ENCODE measurements at regions not wholly inside any gene's neighbourhood (a gene's known extent, or its start where the extent isn't known, plus 50 kb on each side); places are given as distances from the start of the nearest gene placed in this dataset.

- TF ChIP-seq ATF6 (CRISPR knock-in tag; IDR thresholded peaks at IDR 0.05): no peak
Measured at GRCh38 chr13:21246761-21247452, 70.4 kb downstream of the MRPL57 start (continued).

- Mint-ChIP-seq H3K9me3 (no peaks in the 10 kb centered on the region; the same call in 1 of the 2 replicates), H3K4me1 (no peaks in the 10 kb centered on the region), H3K27ac (no peak overlapping the region), H3K27me3 (ENCODE audit: low read depth) (no peaks in the 10 kb centered on the region), H3K4me3 (no peak overlapping the region), H3K36me3 (no peaks in the 10 kb centered on the region)
- ATAC-seq (no peak), DNase-seq (ENCODE audit: low spot score) (no peak)
- ChIA-PET CTCF (no interaction called here), POLR2A (no interaction called here)
- TF ChIP-seq ATF6 (CRISPR knock-in tag; IDR thresholded peaks at IDR 0.05): no peak
- TF ChIP-seq NFYB (CRISPR knock-in tag; conservative IDR thresholded peaks at IDR 0.05; ENCODE audit: low read depth): no peak
- no peak for TF ChIP-seq SP1 (CRISPR knock-in tag; conservative IDR thresholded peaks at IDR 0.05)
- TF ChIP-seq PRDM15 (CRISPR knock-in tag; IDR thresholded peaks at IDR 0.05): no peak
- no peak for TF ChIP-seq JUN (CRISPR knock-in tag; IDR thresholded peaks at IDR 0.05)
- no peak for TF ChIP-seq SOX15 (CRISPR knock-in tag; IDR thresholded peaks at IDR 0.05)
- no peak for TF ChIP-seq USF1 (CRISPR knock-in tag; IDR thresholded peaks at IDR 0.05)
- TF ChIP-seq GTF2I (CRISPR knock-in tag; conservative IDR thresholded peaks at IDR 0.05): no peak
- no peak for TF ChIP-seq NR2C2 (CRISPR knock-in tag; IDR thresholded peaks at IDR 0.05)
- TF ChIP-seq, protein P1, sequence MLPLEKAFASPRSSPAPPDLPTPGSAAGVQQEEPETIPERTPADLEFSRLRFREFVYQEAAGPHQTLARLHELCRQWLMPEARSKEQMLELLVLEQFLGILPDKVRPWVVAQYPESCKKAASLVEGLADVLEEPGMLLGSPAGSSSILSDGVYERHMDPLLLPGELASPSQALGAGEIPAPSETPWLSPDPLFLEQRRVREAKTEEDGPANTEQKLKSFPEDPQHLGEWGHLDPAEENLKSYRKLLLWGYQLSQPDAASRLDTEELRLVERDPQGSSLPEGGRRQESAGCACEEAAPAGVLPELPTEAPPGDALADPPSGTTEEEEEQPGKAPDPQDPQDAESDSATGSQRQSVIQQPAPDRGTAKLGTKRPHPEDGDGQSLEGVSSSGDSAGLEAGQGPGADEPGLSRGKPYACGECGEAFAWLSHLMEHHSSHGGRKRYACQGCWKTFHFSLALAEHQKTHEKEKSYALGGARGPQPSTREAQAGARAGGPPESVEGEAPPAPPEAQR (CRISPR knock-in tag; IDR thresholded peaks at IDR 0.05): no peak
Measured at GRCh38 chr13:21256351-21256761, 79.9 kb downstream of the MRPL57 start.

DNA sequence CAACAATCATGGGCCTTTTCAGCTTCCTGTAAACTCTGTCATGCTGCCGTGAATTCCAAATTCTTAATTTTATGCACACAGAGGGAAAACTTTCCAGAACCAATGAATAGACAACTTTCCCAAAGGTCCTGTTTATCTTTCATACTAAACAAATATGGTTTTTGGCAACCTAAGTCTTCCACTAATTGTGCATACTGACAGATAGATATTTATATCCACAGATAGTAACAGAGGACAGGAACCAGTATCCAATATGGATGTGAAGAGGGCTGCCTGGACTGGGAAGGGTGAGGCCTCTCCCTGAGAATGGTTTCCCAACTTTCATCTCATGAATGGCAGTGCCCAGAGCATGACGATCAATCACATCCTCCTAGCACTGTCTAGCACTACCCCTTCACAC is 80.4 kb downstream of the MRPL57 start:
- Mint-ChIP-seq H3K4me3 (no peak overlapping the region), H3K36me3 (no peaks in the 10 kb centered on the region), H3K4me1 (no peaks in the 10 kb centered on the region), H3K27me3 (ENCODE audit: low read depth) (no peaks in the 10 kb centered on the region), H3K9me3 (no peaks in the 10 kb centered on the region; the same call in 1 of the 2 replicates), H3K27ac (no peak overlapping the region)
- DNase-seq (ENCODE audit: low spot score) (no peak), ATAC-seq (no peak)
- TF ChIP-seq, protein P2, sequence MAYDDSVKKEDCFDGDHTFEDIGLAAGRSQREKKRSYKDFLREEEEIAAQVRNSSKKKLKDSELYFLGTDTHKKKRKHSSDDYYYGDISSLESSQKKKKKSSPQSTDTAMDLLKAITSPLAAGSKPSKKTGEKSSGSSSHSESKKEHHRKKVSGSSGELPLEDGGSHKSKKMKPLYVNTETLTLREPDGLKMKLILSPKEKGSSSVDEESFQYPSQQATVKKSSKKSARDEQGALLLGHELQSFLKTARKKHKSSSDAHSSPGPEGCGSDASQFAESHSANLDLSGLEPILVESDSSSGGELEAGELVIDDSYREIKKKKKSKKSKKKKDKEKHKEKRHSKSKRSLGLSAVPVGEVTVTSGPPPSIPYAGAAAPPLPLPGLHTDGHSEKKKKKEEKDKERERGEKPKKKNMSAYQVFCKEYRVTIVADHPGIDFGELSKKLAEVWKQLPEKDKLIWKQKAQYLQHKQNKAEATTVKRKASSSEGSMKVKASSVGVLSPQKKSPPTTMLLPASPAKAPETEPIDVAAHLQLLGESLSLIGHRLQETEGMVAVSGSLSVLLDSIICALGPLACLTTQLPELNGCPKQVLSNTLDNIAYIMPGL (CRISPR knock-in tag; IDR thresholded peaks at IDR 0.05): no peak
- TF ChIP-seq MYBL2 (CRISPR knock-in tag; IDR thresholded peaks at IDR 0.05) (no peak), SP1 (CRISPR knock-in tag; conservative IDR thresholded peaks at IDR 0.05) (no peak), NFATC4 (CRISPR knock-in tag; IDR thresholded peaks at IDR 0.05) (no peak), ZNF121 (CRISPR knock-in tag; IDR thresholded peaks at IDR 0.05) (no peak), AR (CRISPR knock-in tag; IDR thresholded peaks at IDR 0.05) (no peak), RELA (CRISPR knock-in tag; IDR thresholded peaks at IDR 0.05; ENCODE audit: borderline replicate concordance) (no peak), ZNF138 (CRISPR knock-in tag; conservative IDR thresholded peaks at IDR 0.05) (no peak)
- CTCF ChIA-PET: no interaction called here
- POLR2A ChIA-PET: no interaction called here

All from WTC11 (cell line).